MCF 10A (cell line): ENCODE measurements at regions not wholly inside any gene's neighbourhood (a gene's known extent, or its start where the extent isn't known, plus 50 kb on each side); places are given as distances from the start of the nearest gene placed in this dataset.

ENCODE experiments used
- BruUV-seq: library from RNA; stranded (reverse); fragments of 400-500 nt; replicated peaks from 2 replicates; lab custom pipeline; 2021; lab: Mats Ljungman, UMichigan
- CTCF ChIA-PET: fragments of 300-600 bp; sonication (Branson Sonifier 250); formaldehyde crosslinking; extraction: SDS; loops from one replicate; lab custom pipeline; 2021; ENCODE audit warnings: antibody characterized with exemption, inconsistent platforms; lab: Yijun Ruan, JAX
- POLR2A ChIA-PET: fragments of 300-600, 350-650 bp; sonication (Branson Sonifier 250); formaldehyde crosslinking; extraction: SDS; loops from one replicate; lab custom pipeline; 2020; ENCODE audit warnings: antibody characterized with exemption, inconsistent platforms; lab: Yijun Ruan, JAX
- DNase-seq: peaks from one replicate; pipeline ENCODE4 v3.0.0-alpha.2; 2018; ENCODE audit not compliant: unreplicated experiment
- H3K27ac Mint-ChIP-seq: one replicate; pipeline ENCODE4 v1.8.0; 2022; ENCODE audit warnings: mild to moderate bottlenecking, low read depth, mixed read lengths; ENCODE audit not compliant: unreplicated experiment
- H3K27me3 Mint-ChIP-seq: one replicate; pipeline ENCODE4 v1.8.0; 2022; ENCODE audit warnings: mixed read lengths; ENCODE audit not compliant: insufficient read depth, unreplicated experiment
- H3K36me3 Mint-ChIP-seq: one replicate; pipeline ENCODE4 v1.8.0; 2022; ENCODE audit warnings: mild to moderate bottlenecking, moderate library complexity, mixed read lengths; ENCODE audit not compliant: insufficient read depth, unreplicated experiment
- H3K4me1 Mint-ChIP-seq: one replicate; pipeline ENCODE4 v1.8.0; 2022; ENCODE audit warnings: mixed read lengths; ENCODE audit not compliant: insufficient read depth, unreplicated experiment
- H3K4me3 Mint-ChIP-seq: one replicate; pipeline ENCODE4 v1.8.0; 2022; ENCODE audit warnings: mild to moderate bottlenecking, moderate library complexity, mixed read lengths; ENCODE audit not compliant: unreplicated experiment
- H3K9me3 Mint-ChIP-seq: one replicate; pipeline ENCODE4 v1.8.0; 2022; ENCODE audit warnings: mixed read lengths; ENCODE audit not compliant: unreplicated experiment
- CTCF ChIP-seq: fragments of 200-600 bp; IDR thresholded peaks from one replicate; pipeline ENCODE4 v1.8.0; 2022; ENCODE audit warnings: antibody characterized with exemption, mild to moderate bottlenecking; ENCODE audit not compliant: unreplicated experiment
- intact Hi-C: fragments of 100-400 bp; cut with micrococcal nuclease; formaldehyde crosslinking; loops from 2 replicates; pipeline ENCODE4 v1.14.1; 2022

DNA sequence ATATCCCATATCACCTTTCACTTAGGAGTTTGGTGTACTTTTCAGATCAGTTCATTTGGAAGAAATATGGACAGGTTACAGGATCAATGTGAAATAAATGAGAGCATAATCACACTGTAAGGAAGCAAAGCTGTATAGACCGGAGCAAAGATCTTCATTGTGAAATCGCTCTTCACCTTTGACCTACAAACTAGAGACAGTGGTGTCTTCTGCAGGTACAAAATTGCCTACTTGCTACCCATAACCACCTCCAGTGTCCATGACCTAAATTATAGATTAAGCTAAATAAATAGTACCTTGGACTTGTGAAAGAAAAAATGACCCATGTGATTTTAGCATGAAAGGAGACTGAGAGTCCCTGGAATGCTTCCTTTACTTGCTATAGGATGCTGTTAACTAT is 379.5 kb upstream of the SUCLG2 start:
- DNase-seq, result no peak
- H3K27me3 Mint-ChIP-seq, result peaks cover 12% of the 10 kb centered on the region
- H3K27ac Mint-ChIP-seq, result no peak overlapping the region
- POLR2A ChIA-PET, result no interaction called here
- TF ChIP-seq CTCF, result no peak
- no peaks in the 10 kb centered on the region for H3K9me3 Mint-ChIP-seq
- H3K4me1 Mint-ChIP-seq, result no peaks in the 10 kb centered on the region
- intact Hi-C loops, result no loop called here
- H3K36me3 Mint-ChIP-seq, result no peaks in the 10 kb centered on the region
- CTCF ChIA-PET, result no interaction called here
- no peak overlapping the region for H3K4me3 Mint-ChIP-seq
- no TSS peak for BruUV-seq

GRCh38 chr3:68032209-68032608 is 377.8 kb upstream of the SUCLG2 start:
- peaks cover 12% of the 10 kb centered on the region for H3K27me3 Mint-ChIP-seq
- intact Hi-C loops, result no loop called here
- BruUV-seq, result no TSS peak
- POLR2A ChIA-PET, result no interaction called here
- no peak for DNase-seq
- no peak for TF ChIP-seq CTCF
- no peaks in the 10 kb centered on the region for H3K4me1 Mint-ChIP-seq
- H3K36me3 Mint-ChIP-seq, result no peaks in the 10 kb centered on the region
- H3K27ac Mint-ChIP-seq, result no peak overlapping the region
- H3K4me3 Mint-ChIP-seq, result no peak overlapping the region
- H3K9me3 Mint-ChIP-seq, result no peaks in the 10 kb centered on the region
- CTCF ChIA-PET, result interaction anchor here (0.6 kb wide), 1 partner anchor 28 kb away, joined by 3 read pairs; no protein-coding TSS in a partner anchor

GRCh38 chr3:68025189-68025588 is 370.8 kb upstream of the SUCLG2 start:
- DNase-seq, result no peak
- CTCF ChIA-PET, result no interaction called here
- Mint-ChIP-seq H3K4me1 (no peaks in the 10 kb centered on the region), H3K4me3 (no peak overlapping the region), H3K9me3 (no peaks in the 10 kb centered on the region), H3K27me3 (peaks cover 25% of the 10 kb centered on the region), H3K36me3 (no peaks in the 10 kb centered on the region), H3K27ac (no peak overlapping the region)
- no peak for TF ChIP-seq CTCF
- POLR2A ChIA-PET, result no interaction called here
- BruUV-seq, result no TSS peak
- intact Hi-C loops, result no loop called here

DNA sequence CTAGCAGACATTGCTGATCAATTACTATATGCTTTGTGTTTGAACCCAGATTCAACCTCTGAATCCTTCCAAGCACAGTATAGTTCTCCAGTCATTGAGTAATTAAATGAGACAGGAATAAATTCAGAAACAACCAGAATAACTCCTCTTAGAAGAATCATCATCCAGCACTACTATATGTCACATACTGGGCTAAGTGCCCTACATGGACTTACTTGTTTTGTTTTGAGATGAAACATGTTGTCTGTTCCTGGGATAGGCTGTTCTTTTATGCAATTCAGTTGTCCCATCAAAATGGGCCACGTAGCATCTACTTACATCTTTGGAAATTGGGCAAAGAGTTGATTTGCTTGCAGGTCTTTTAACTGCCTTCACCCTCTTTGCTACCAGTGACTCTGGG is 365.5 kb upstream of the SUCLG2 start:
- BruUV-seq, result no TSS peak
- Mint-ChIP-seq H3K27ac (no peak overlapping the region), H3K27me3 (peaks cover 19% of the 10 kb centered on the region), H3K36me3 (no peaks in the 10 kb centered on the region), H3K4me3 (no peak overlapping the region), H3K9me3 (no peaks in the 10 kb centered on the region), H3K4me1 (no peaks in the 10 kb centered on the region)
- ChIA-PET CTCF (no interaction called here), POLR2A (no interaction called here)
- intact Hi-C loops, result no loop called here
- TF ChIP-seq CTCF, result no peak
- DNase-seq, result no peak
